ENCODE measurements at regions not wholly inside any gene's neighbourhood (a gene's known extent, or its start where the extent isn't known, plus 50 kb on each side); places are given as distances from the start of the nearest gene placed in this dataset.

GRCh38 chrX:14291666-14292500, 237.5 kb upstream of the GLRA2 start (continued):
- TF ChIP-seq, protein P1, sequence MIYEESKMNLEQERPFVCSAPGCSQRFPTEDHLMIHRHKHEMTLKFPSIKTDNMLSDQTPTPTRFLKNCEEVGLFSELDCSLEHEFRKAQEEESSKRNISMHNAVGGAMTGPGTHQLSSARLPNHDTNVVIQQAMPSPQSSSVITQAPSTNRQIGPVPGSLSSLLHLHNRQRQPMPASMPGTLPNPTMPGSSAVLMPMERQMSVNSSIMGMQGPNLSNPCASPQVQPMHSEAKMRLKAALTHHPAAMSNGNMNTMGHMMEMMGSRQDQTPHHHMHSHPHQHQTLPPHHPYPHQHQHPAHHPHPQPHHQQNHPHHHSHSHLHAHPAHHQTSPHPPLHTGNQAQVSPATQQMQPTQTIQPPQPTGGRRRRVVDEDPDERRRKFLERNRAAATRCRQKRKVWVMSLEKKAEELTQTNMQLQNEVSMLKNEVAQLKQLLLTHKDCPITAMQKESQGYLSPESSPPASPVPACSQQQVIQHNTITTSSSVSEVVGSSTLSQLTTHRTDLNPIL (CRISPR knock-in tag; IDR thresholded peaks at IDR 0.05; ENCODE audit: low read depth) = no peak
- no peak for TF ChIP-seq ZFP3 (CRISPR knock-in tag; IDR thresholded peaks at IDR 0.05)

- no peak for TF ChIP-seq TSHZ2 (CRISPR knock-in tag; IDR thresholded peaks at IDR 0.05)
- no peak for TF ChIP-seq ZNF70 (CRISPR knock-in tag; IDR thresholded peaks at IDR 0.05)
- TF ChIP-seq, protein P1 (CRISPR knock-in tag; IDR thresholded peaks at IDR 0.05; ENCODE audit: low read depth) = no peak
- no peak for TF ChIP-seq ZNF8 (CRISPR knock-in tag; IDR thresholded peaks at IDR 0.05)
- no peak for TF ChIP-seq ESRRG (CRISPR knock-in tag; IDR thresholded peaks at IDR 0.05)
- no peak for TF ChIP-seq TOX (CRISPR knock-in tag; IDR thresholded peaks at IDR 0.05; ENCODE audit: borderline replicate concordance)
- TF ChIP-seq, protein P2, sequence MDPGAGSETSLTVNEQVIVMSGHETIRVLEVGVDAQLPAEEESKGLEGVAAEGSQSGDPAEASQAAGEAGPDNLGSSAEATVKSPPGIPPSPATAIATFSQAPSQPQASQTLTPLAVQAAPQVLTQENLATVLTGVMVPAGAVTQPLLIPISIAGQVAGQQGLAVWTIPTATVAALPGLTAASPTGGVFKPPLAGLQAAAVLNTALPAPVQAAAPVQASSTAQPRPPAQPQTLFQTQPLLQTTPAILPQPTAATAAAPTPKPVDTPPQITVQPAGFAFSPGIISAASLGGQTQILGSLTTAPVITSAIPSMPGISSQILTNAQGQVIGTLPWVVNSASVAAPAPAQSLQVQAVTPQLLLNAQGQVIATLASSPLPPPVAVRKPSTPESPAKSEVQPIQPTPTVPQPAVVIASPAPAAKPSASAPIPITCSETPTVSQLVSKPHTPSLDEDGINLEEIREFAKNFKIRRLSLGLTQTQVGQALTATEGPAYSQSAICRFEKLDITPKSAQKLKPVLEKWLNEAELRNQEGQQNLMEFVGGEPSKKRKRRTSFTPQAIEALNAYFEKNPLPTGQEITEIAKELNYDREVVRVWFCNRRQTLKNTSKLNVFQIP (CRISPR knock-in tag; IDR thresholded peaks at IDR 0.05; ENCODE audit: borderline replicate concordance, low read depth) = no peak
- ATAC-seq = no peak
Measured at GRCh38 chrX:14290335-14290734, 239.0 kb upstream of the GLRA2 start.

GRCh38 chrX:14274691-14275090, 245.0 kb upstream of the GEMIN8 start:
- TF ChIP-seq ARNTL (CRISPR knock-in tag; IDR thresholded peaks at IDR 0.05; ENCODE audit: borderline replicate concordance, low read depth) = no peak
- no peak for TF ChIP-seq OSR1 (CRISPR knock-in tag; IDR thresholded peaks at IDR 0.05)
- no peak for TF ChIP-seq BACH2 (CRISPR knock-in tag; IDR thresholded peaks at IDR 0.05; ENCODE audit: borderline replicate concordance)
- TF ChIP-seq ZNF70 (CRISPR knock-in tag; IDR thresholded peaks at IDR 0.05) = no peak
- no peak for TF ChIP-seq TCF4 (CRISPR knock-in tag; IDR thresholded peaks at IDR 0.05; ENCODE audit: borderline replicate concordance)
- TF ChIP-seq GLIS3 (CRISPR knock-in tag; IDR thresholded peaks at IDR 0.05) = no peak
- TF ChIP-seq ESRRG (CRISPR knock-in tag; IDR thresholded peaks at IDR 0.05) = no peak
- TF ChIP-seq SNAI2 (CRISPR knock-in tag; IDR thresholded peaks at IDR 0.05) = no peak
- TF ChIP-seq, protein P2 (CRISPR knock-in tag; IDR thresholded peaks at IDR 0.05; ENCODE audit: borderline replicate concordance, low read depth) = no peak
- no peak for TF ChIP-seq PATZ1 (CRISPR knock-in tag; IDR thresholded peaks at IDR 0.05; ENCODE audit: borderline replicate concordance)
- TF ChIP-seq RARB (CRISPR knock-in tag; IDR thresholded peaks at IDR 0.05) = no peak
- TF ChIP-seq TSHZ2 (CRISPR knock-in tag; IDR thresholded peaks at IDR 0.05) = no peak
- no peak for TF ChIP-seq CSDC2 (CRISPR knock-in tag; IDR thresholded peaks at IDR 0.05)
- ATAC-seq = no peak
